Activated B cell treated with CpG ODN at 0.5 μM for 24 hours (primary cell): ENCODE measurements at regions not wholly inside any gene's neighbourhood (a gene's known extent, or its start where the extent isn't known, plus 50 kb on each side); places are given as distances from the start of the nearest gene placed in this dataset.

Source experiments
- ATAC-seq: fragments of 200-7000 bp; cut with Tn5 transposase; one replicate; pipeline ENCODE4 v1.10.0; 2021; ENCODE audit warnings: low read depth, mild to moderate bottlenecking, moderate library complexity
- CTCF ChIA-PET: fragments of 350-600 bp; sonication (Branson Sonifier 250); formaldehyde crosslinking; loops from one replicate; lab custom pipeline; 2021; ENCODE audit warnings: antibody characterized with exemption; lab: Charles Lee
- POLR2A ChIA-PET: fragments of 350-600 bp; sonication (Branson Sonifier 250); formaldehyde crosslinking; loops from one replicate; lab custom pipeline; 2021; ENCODE audit warnings: antibody characterized with exemption; lab: Charles Lee
- DNase-seq: peaks from one replicate; pipeline ENCODE4 v3.0.0; 2022
- H3K27ac Mint-ChIP-seq: one replicate; pipeline ENCODE4 v1.8.0; 2020; ENCODE audit warnings: mixed read lengths
- H3K27me3 Mint-ChIP-seq: one replicate; pipeline ENCODE4 v1.8.0; 2021; ENCODE audit warnings: mixed read lengths
- H3K36me3 Mint-ChIP-seq: one replicate; pipeline ENCODE4 v1.8.0; 2021; ENCODE audit warnings: low read depth, mixed read lengths
- H3K4me1 Mint-ChIP-seq: one replicate; pipeline ENCODE4 v1.8.0; 2021; ENCODE audit warnings: mixed read lengths
- H3K4me3 Mint-ChIP-seq: one replicate; pipeline ENCODE4 v1.8.0; 2020; ENCODE audit warnings: mild to moderate bottlenecking, mixed read lengths
- H3K9me3 Mint-ChIP-seq: one replicate; pipeline ENCODE4 v1.8.0; 2020; ENCODE audit warnings: mixed read lengths
- CTCF ChIP-seq: fragments of 200-600 bp; IDR thresholded peaks from one replicate; pipeline ENCODE4 v1.8.0; 2022; ENCODE audit warnings: antibody characterized with exemption, mild to moderate bottlenecking
- intact Hi-C: fragments of 100-400 bp; cut with micrococcal nuclease; formaldehyde crosslinking; loops from one replicate; pipeline ENCODE4 v1.15.1; 2024

GRCh38 chr4:181181331-181181730 lies 1061.9 kb upstream of the TENM3 start:
- CTCF ChIA-PET: no interaction called here
- POLR2A ChIA-PET: no interaction called here
- Mint-ChIP-seq H3K4me3 (no peak overlapping the region), H3K9me3 (peaks cover 6% of the 10 kb centered on the region), H3K4me1 (no peaks in the 10 kb centered on the region), H3K27me3 (no peaks in the 10 kb centered on the region), H3K27ac (no peak overlapping the region), H3K36me3 (no peaks in the 10 kb centered on the region)
- no peak for TF ChIP-seq CTCF
- DNase-seq (no peak), ATAC-seq (no peak)
- intact Hi-C loops: no loop called here

GRCh38 chr4:181189751-181190150 lies 1053.5 kb upstream of the TENM3 start:
- no peak for TF ChIP-seq CTCF
- POLR2A ChIA-PET: no interaction called here
- Mint-ChIP-seq H3K27ac (no peak overlapping the region), H3K4me1 (no peaks in the 10 kb centered on the region), H3K36me3 (no peaks in the 10 kb centered on the region), H3K27me3 (no peaks in the 10 kb centered on the region), H3K4me3 (no peak overlapping the region), H3K9me3 (peaks cover 8% of the 10 kb centered on the region)
- DNase-seq (no peak), ATAC-seq (no peak)
- intact Hi-C loops: no loop called here
- CTCF ChIA-PET: no interaction called here

GRCh38 chr4:181193131-181193930 lies 1049.9 kb upstream of the TENM3 start:
- Mint-ChIP-seq H3K27ac (no peak overlapping the region), H3K4me3 (no peak overlapping the region), H3K27me3 (no peaks in the 10 kb centered on the region), H3K9me3 (no peaks in the 10 kb centered on the region), H3K36me3 (no peaks in the 10 kb centered on the region), H3K4me1 (no peaks in the 10 kb centered on the region)
- ChIA-PET CTCF (no interaction called here), POLR2A (no interaction called here)
- ATAC-seq (no peak), DNase-seq (no peak)
- TF ChIP-seq CTCF: no peak
- intact Hi-C loops: no loop called here

- no peak for DNase-seq
- Mint-ChIP-seq H3K4me3 (no peak overlapping the region), H3K27me3 (no peaks in the 10 kb centered on the region), H3K27ac (no peak overlapping the region), H3K4me1 (no peaks in the 10 kb centered on the region), H3K9me3 (no peaks in the 10 kb centered on the region), H3K36me3 (no peaks in the 10 kb centered on the region)
- ChIA-PET POLR2A (no interaction called here), CTCF (no interaction called here)
- no peak for TF ChIP-seq CTCF
- intact Hi-C loops: no loop called here
- ATAC-seq: no peak
Measured at GRCh38 chr4:181194096-181194495, 1049.1 kb upstream of the TENM3 start.

- H3K27me3 Mint-ChIP-seq: no peaks in the 10 kb centered on the region
- H3K4me3 Mint-ChIP-seq: no peak overlapping the region
- CTCF ChIA-PET: no interaction called here
- H3K4me1 Mint-ChIP-seq: no peaks in the 10 kb centered on the region
- no peak for ATAC-seq
- DNase-seq: no peak
- no peak overlapping the region for H3K27ac Mint-ChIP-seq
- POLR2A ChIA-PET: no interaction called here
- intact Hi-C loops: no loop called here
- no peaks in the 10 kb centered on the region for H3K9me3 Mint-ChIP-seq
- no peak for TF ChIP-seq CTCF
- H3K36me3 Mint-ChIP-seq: no peaks in the 10 kb centered on the region
Measured at GRCh38 chr4:181200076-181200475, 1043.1 kb upstream of the TENM3 start.
